CD4-positive, alpha-beta memory T cell (primary cell): ENCODE measurements at regions not wholly inside any gene's neighbourhood (a gene's known extent, or its start where the extent isn't known, plus 50 kb on each side); places are given as distances from the start of the nearest gene placed in this dataset.

Experiments used
- CTCF ChIA-PET: fragments of 350-600 bp; sonication (Branson Sonifier 250); formaldehyde crosslinking; loops from one replicate; lab custom pipeline; 2021; ENCODE audit warnings: inconsistent platforms; ENCODE audit not compliant: partially characterized antibody; lab: Charles Lee
- POLR2A ChIA-PET: fragments of 350-600 bp; sonication (Branson Sonifier 250); formaldehyde crosslinking; loops from one replicate; lab custom pipeline; 2021; ENCODE audit not compliant: partially characterized antibody; lab: Charles Lee
- DNase-seq, 5 donors: peaks; one replicate each; pipeline versions ENCODE4 v3.0.0 to v3.0.0-alpha.2; 2020 to 2022; ENCODE audit warnings: mixed read lengths in 1 of 5
- H3K27ac ChIP-seq: one replicate; pipeline ENCODE4 v1.7.0; 2013; ENCODE audit warnings: low read depth, low read length
- H3K27me3 ChIP-seq: 2 replicates; pipeline ENCODE4 v1.7.0; 2013; ENCODE audit warnings: mild to moderate bottlenecking, low read length, moderate library complexity; ENCODE audit not compliant: insufficient read depth
- H3K36me3 ChIP-seq: 2 replicates; pipeline ENCODE4 v1.7.0; 2013; ENCODE audit warnings: mild to moderate bottlenecking, low read length, moderate library complexity; ENCODE audit not compliant: insufficient read depth
- H3K4me1 ChIP-seq: 2 replicates; pipeline ENCODE4 v1.7.0; 2013; ENCODE audit warnings: mild to moderate bottlenecking, low read length, moderate library complexity; ENCODE audit not compliant: insufficient read depth
- H3K4me3 ChIP-seq, 2 donors: one replicate each; pipeline ENCODE4 v1.7.0; 2013; ENCODE audit warnings: low read length in 2 of 2, mild to moderate bottlenecking in 1 of 2
- H3K9me3 ChIP-seq, 2 donors: one replicate each; pipeline ENCODE4 v1.7.0; 2013; ENCODE audit warnings: low read length in 2 of 2, control low read depth in 1 of 2; ENCODE audit not compliant: control insufficient read depth in 1 of 2
- H3K27ac Mint-ChIP-seq, 7 donors: one replicate each; pipeline ENCODE4 v1.8.0; 2020 to 2021; ENCODE audit warnings: mixed read lengths in 7 of 7, mild to moderate bottlenecking in 6 of 7, inconsistent platforms in 3 of 7, moderate library complexity in 3 of 7
- H3K27me3 Mint-ChIP-seq, 2 donors: one replicate each; pipeline ENCODE4 v1.8.0; 2020 to 2021; ENCODE audit warnings: mixed read lengths in 2 of 2
- H3K36me3 Mint-ChIP-seq, 2 donors: one replicate each; pipeline ENCODE4 v1.8.0; 2020 to 2021; ENCODE audit warnings: mixed read lengths in 2 of 2, inconsistent platforms in 1 of 2, mild to moderate bottlenecking in 1 of 2
- H3K4me1 Mint-ChIP-seq, 4 donors: one replicate each; pipeline ENCODE4 v1.8.0; 2020 to 2021; ENCODE audit warnings: mixed read lengths in 4 of 4, mild to moderate bottlenecking in 1 of 4
- H3K4me3 Mint-ChIP-seq, 8 donors: one replicate each; pipeline ENCODE4 v1.8.0; 2020 to 2021; ENCODE audit warnings: mixed read lengths in 8 of 8, mild to moderate bottlenecking in 7 of 8, moderate library complexity in 6 of 8, inconsistent platforms in 3 of 8
- H3K9me3 Mint-ChIP-seq, 8 donors: one replicate each; pipeline ENCODE4 v1.8.0; 2020 to 2021; ENCODE audit warnings: mixed read lengths in 8 of 8, mild to moderate bottlenecking in 5 of 8, inconsistent platforms in 3 of 8, moderate library complexity in 1 of 8
- intact Hi-C: fragments of 100-400 bp; cut with micrococcal nuclease; formaldehyde crosslinking; loops from one replicate; pipeline ENCODE4 v1.15.1; 2023

GRCh38 chr14:106500571-106500970 lies 974.2 kb downstream of the TMEM121 start:
- no peak for DNase-seq
- peaks cover 0 to 7% (median 3%) of the 10 kb centered on the region in 4 donors for H3K4me1 Mint-ChIP-seq
- no peak overlapping the region for H3K4me3 ChIP-seq
- H3K4me1 ChIP-seq = peaks cover 3% of the 10 kb centered on the region
- H3K4me3 Mint-ChIP-seq = no peak overlapping the region
- H3K9me3 ChIP-seq = no peaks in the 10 kb centered on the region
- H3K27ac Mint-ChIP-seq = no peak overlapping the region
- peaks cover 0 to 2% (median 0%) of the 10 kb centered on the region in 8 donors for H3K9me3 Mint-ChIP-seq
- H3K27me3 Mint-ChIP-seq = no peaks in the 10 kb centered on the region
- intact Hi-C loops = no loop called here
- ChIA-PET POLR2A (interaction anchor here (1.0 kb wide), 1 partner anchor 8 kb away, joined by 3 read pairs; no protein-coding TSS in a partner anchor), CTCF (interaction anchor here (1.0 to 1.7 kb wide), 3 partner anchors 11 to 79 kb away, joined by 3 to 7 read pairs (median 5); no protein-coding TSS in a partner anchor)
- H3K27ac ChIP-seq = no peak overlapping the region
- H3K36me3 ChIP-seq = no peaks in the 10 kb centered on the region
- no peaks in the 10 kb centered on the region for H3K36me3 Mint-ChIP-seq
- H3K27me3 ChIP-seq = no peaks in the 10 kb centered on the region

- Mint-ChIP-seq H3K27ac (no peak overlapping the region), H3K36me3 (no peaks in the 10 kb centered on the region), H3K9me3 (peaks cover 0 to 2% (median 0%) of the 10 kb centered on the region in 8 donors), H3K4me1 (peaks cover 8 to 20% (median 11%) of the 10 kb centered on the region in 4 donors), H3K27me3 (no peaks in the 10 kb centered on the region), H3K4me3 (no peak overlapping the region)
- CTCF ChIA-PET = interaction anchor here (0.6 to 2.1 kb wide), 3 partner anchors 13 to 75 kb away, joined by 3 to 7 read pairs (median 4); no protein-coding TSS in a partner anchor
- Histone ChIP-seq H3K4me1 (peaks cover 16% of the 10 kb centered on the region), H3K36me3 (no peaks in the 10 kb centered on the region), H3K27ac (no peak overlapping the region), H3K4me3 (no peak overlapping the region), H3K27me3 (no peaks in the 10 kb centered on the region), H3K9me3 (no peaks in the 10 kb centered on the region)
- POLR2A ChIA-PET = interaction anchor here (1.5 kb wide), 1 partner anchor 9 kb away, joined by 4 read pairs; no protein-coding TSS in a partner anchor
- DNase-seq = no peak
- intact Hi-C loops = no loop called here
Observed at GRCh38 chr14:106501898-106502297, 975.5 kb downstream of the TMEM121 start.

GRCh38 chr14:106505366-106505765 lies 979.0 kb downstream of the TMEM121 start:
- intact Hi-C loops = no loop called here
- H3K27ac Mint-ChIP-seq = peak overlapping the region in 2 of 7 donors; percentile 48 to 92
- no peak for DNase-seq
- no peak overlapping the region for H3K4me3 Mint-ChIP-seq
- no peak overlapping the region for H3K27ac ChIP-seq
- ChIA-PET POLR2A (interaction anchor here (1.1 kb wide), 1 partner anchor 27 kb away, joined by 3 read pairs; no protein-coding TSS in a partner anchor), CTCF (interaction anchor here (0.8 to 5.7 kb wide), 4 partner anchors 9 to 45 kb away, joined by 3 to 52 read pairs (median 29); no protein-coding TSS in a partner anchor)
- no peaks in the 10 kb centered on the region for H3K9me3 ChIP-seq
- H3K27me3 ChIP-seq = no peaks in the 10 kb centered on the region
- H3K4me3 ChIP-seq = no peak overlapping the region
- H3K36me3 Mint-ChIP-seq = no peaks in the 10 kb centered on the region
- no peaks in the 10 kb centered on the region for H3K27me3 Mint-ChIP-seq
- no peaks in the 10 kb centered on the region for H3K36me3 ChIP-seq
- peaks cover 31 to 50% (median 42%) of the 10 kb centered on the region in 4 donors for H3K4me1 Mint-ChIP-seq
- H3K9me3 Mint-ChIP-seq = no peaks in the 10 kb centered on the region
- H3K4me1 ChIP-seq = peaks cover 51% of the 10 kb centered on the region

GRCh38 chr14:106506881-106507305 lies 980.5 kb downstream of the TMEM121 start:
- Mint-ChIP-seq H3K4me1 (peaks cover 46 to 65% (median 57%) of the 10 kb centered on the region in 4 donors), H3K4me3 (peak overlapping the region; percentile 77 to 91 (median 87)), H3K9me3 (no peaks in the 10 kb centered on the region), H3K27me3 (no peaks in the 10 kb centered on the region), H3K36me3 (no peaks in the 10 kb centered on the region), H3K27ac (peak overlapping the region; percentile 86 to 96 (median 93))
- ChIA-PET CTCF (interaction anchor here (1.2 to 5.7 kb wide), 11 partner anchors 11 to 156 kb away, joined by 3 to 52 read pairs (median 23); no protein-coding TSS in a partner anchor), POLR2A (interaction anchor here (0.9 to 2.8 kb wide), 12 partner anchors 11 to 232 kb away, joined by 3 to 12 read pairs (median 6); no protein-coding TSS in a partner anchor)
- intact Hi-C loops = no loop called here
- H3K36me3 ChIP-seq = no peaks in the 10 kb centered on the region
- peak overlapping the region; percentile 29 to 30 for H3K4me3 ChIP-seq
- H3K27ac ChIP-seq = peak overlapping the region; percentile 57
- DNase-seq = peak; percentile 70 to 90 (median 77)
- H3K4me1 ChIP-seq = peaks cover 66% of the 10 kb centered on the region
- no peaks in the 10 kb centered on the region for H3K9me3 ChIP-seq
- no peaks in the 10 kb centered on the region for H3K27me3 ChIP-seq

GRCh38 chr14:106507354-106507753 lies 981.0 kb downstream of the TMEM121 start:
- peaks cover 71% of the 10 kb centered on the region for H3K4me1 ChIP-seq
- no peaks in the 10 kb centered on the region for H3K27me3 ChIP-seq
- Mint-ChIP-seq H3K4me1 (peaks cover 50 to 70% (median 61%) of the 10 kb centered on the region in 4 donors), H3K27me3 (no peaks in the 10 kb centered on the region), H3K9me3 (no peaks in the 10 kb centered on the region), H3K4me3 (peak overlapping the region; percentile 77 to 91 (median 87)), H3K36me3 (no peaks in the 10 kb centered on the region), H3K27ac (peak overlapping the region; percentile 86 to 96 (median 93))
- ChIA-PET POLR2A (interaction anchor here (0.9 to 2.8 kb wide), 11 partner anchors 10 to 232 kb away, joined by 3 to 12 read pairs (median 6); no protein-coding TSS in a partner anchor), CTCF (interaction anchor here (1.2 to 5.7 kb wide), 18 partner anchors 11 to 156 kb away, joined by 3 to 52 read pairs (median 10); no protein-coding TSS in a partner anchor)
- H3K27ac ChIP-seq = peak overlapping the region; percentile 57
- intact Hi-C loops = no loop called here
- DNase-seq = peak in 4 of 5 donors; percentile 52 to 77 (median 62)
- H3K36me3 ChIP-seq = no peaks in the 10 kb centered on the region
- no peaks in the 10 kb centered on the region for H3K9me3 ChIP-seq
- peak overlapping the region; percentile 29 to 30 for H3K4me3 ChIP-seq

- Mint-ChIP-seq H3K4me1 (peaks cover 53 to 78% (median 69%) of the 10 kb centered on the region in 4 donors), H3K9me3 (no peaks in the 10 kb centered on the region), H3K4me3 (peak overlapping the region; percentile 7 to 89 (median 82)), H3K36me3 (no peaks in the 10 kb centered on the region), H3K27me3 (no peaks in the 10 kb centered on the region), H3K27ac (peak overlapping the region; percentile 86 to 96 (median 93))
- ChIA-PET POLR2A (interaction anchor here (1.0 to 2.8 kb wide), 6 partner anchors 8 to 55 kb away, joined by 3 to 12 read pairs (median 6); no protein-coding TSS in a partner anchor), CTCF (interaction anchor here (0.9 to 5.7 kb wide), 22 partner anchors 10 to 211 kb away, joined by 3 to 52 read pairs (median 7); no protein-coding TSS in a partner anchor)
- Histone ChIP-seq H3K36me3 (no peaks in the 10 kb centered on the region), H3K9me3 (no peaks in the 10 kb centered on the region), H3K4me3 (peak overlapping the region in 1 of 2 donors; percentile 29), H3K27me3 (no peaks in the 10 kb centered on the region), H3K27ac (peak overlapping the region; percentile 57), H3K4me1 (peaks cover 79% of the 10 kb centered on the region)
- no peak for DNase-seq
- intact Hi-C loops = no loop called here
Observed at GRCh38 chr14:106508216-106508615, 981.8 kb downstream of the TMEM121 start.

GRCh38 chr14:106509176-106509575 lies 982.8 kb downstream of the TMEM121 start:
- H3K27me3 Mint-ChIP-seq = no peaks in the 10 kb centered on the region
- H3K36me3 Mint-ChIP-seq = no peaks in the 10 kb centered on the region
- no peak for DNase-seq
- peak overlapping the region in 5 of 8 donors; percentile 14 to 87 (median 81) for H3K4me3 Mint-ChIP-seq
- no peak overlapping the region for H3K4me3 ChIP-seq
- no peaks in the 10 kb centered on the region for H3K9me3 Mint-ChIP-seq
- peak overlapping the region; percentile 78 to 96 (median 92) for H3K27ac Mint-ChIP-seq
- no peak overlapping the region for H3K27ac ChIP-seq
- peaks cover 87% of the 10 kb centered on the region for H3K4me1 ChIP-seq
- peaks cover 57 to 85% (median 74%) of the 10 kb centered on the region in 4 donors for H3K4me1 Mint-ChIP-seq
- no peaks in the 10 kb centered on the region for H3K9me3 ChIP-seq
- ChIA-PET CTCF (interaction anchor here (1.1 to 5.7 kb wide), 17 partner anchors 9 to 210 kb away, joined by 3 to 52 read pairs (median 12); no protein-coding TSS in a partner anchor), POLR2A (interaction anchor here (1.0 to 2.8 kb wide), 2 partner anchors 9 kb away, joined by 3 to 12 read pairs; no protein-coding TSS in a partner anchor)
- intact Hi-C loops = no loop called here
- H3K36me3 ChIP-seq = no peaks in the 10 kb centered on the region
- H3K27me3 ChIP-seq = no peaks in the 10 kb centered on the region
